Testis (tissue), 2 donors: ENCODE measurements at regions not wholly inside any gene's neighbourhood (a gene's known extent, or its start where the extent isn't known, plus 50 kb on each side); places are given as distances from the start of the nearest gene placed in this dataset.

Experiments used
- DNase-seq: peaks from one replicate; pipeline ENCODE4 v3.0.0-alpha.2; 2019
- H3K27ac ChIP-seq, 2 donors: fragments of 200-600 bp; sonication (generic); one replicate each; pipeline ENCODE4 v1.5.1; 2019
- H3K27me3 ChIP-seq: fragments of 200-600 bp; sonication (generic); one replicate; pipeline ENCODE4 v1.5.1; 2019
- H3K36me3 ChIP-seq: fragments of 200-600 bp; sonication (generic); one replicate; pipeline ENCODE4 v1.5.1; 2017; ENCODE audit warnings: low read depth; ENCODE audit errors: missing control alignments
- H3K4me1 ChIP-seq: fragments of 200-600 bp; sonication (generic); one replicate; pipeline ENCODE4 v1.5.1; 2019
- H3K4me3 ChIP-seq, 2 donors: fragments of 200-600 bp; sonication (generic); one replicate each; pipeline ENCODE4 v1.5.1; 2017 to 2019
- H3K9me3 ChIP-seq: fragments of 200-600 bp; sonication (generic); one replicate; pipeline ENCODE4 v1.5.1; 2017
- POLR2A ChIP-seq: fragments of 450-650 bp; IDR thresholded peaks from one replicate; pipeline ENCODE4 v1.6.1; 2017; ENCODE audit warnings: antibody characterized with exemption, mild to moderate bottlenecking, moderate library complexity
- WGBS, 2 donors: methylation state at CpG; one replicate each; pipeline ENCODE4 v1.1.5; 2018; 5-methylcytosine and 5-hydroxymethylcytosine counted together
- intact Hi-C: fragments of 100-400 bp; cut with DNase I; formaldehyde crosslinking; loops from one replicate; pipeline ENCODE4 v1.15.1; 2023; ENCODE audit warnings: low total_unique reads
- TF ChIP-seq, protein P1 (sequence below), 3 experiments: fragments of 450-650 bp in 2 of 3; fragments of 200-600 bp in 1 of 3; sonication (generic) in 1 of 3; IDR thresholded peaks; one replicate each; pipeline ENCODE4 v1.5.1; 2016 to 2019; ENCODE audit warnings: antibody characterized with exemption in 3 of 3, mild to moderate bottlenecking in 2 of 3, moderate library complexity in 1 of 3

- WGBS, 2 donors = 85% methylated on average over 3 of the region's 3 CpGs
- Histone ChIP-seq H3K36me3 (no peaks in the 10 kb centered on the region), H3K27ac (no peak overlapping the region), H3K4me1 (no peaks in the 10 kb centered on the region), H3K27me3 (no peaks in the 10 kb centered on the region), H3K9me3 (no peaks in the 10 kb centered on the region), H3K4me3 (no peak overlapping the region)
- DNase-seq = no peak
- no peak for TF ChIP-seq POLR2A
- TF ChIP-seq, protein P1, sequence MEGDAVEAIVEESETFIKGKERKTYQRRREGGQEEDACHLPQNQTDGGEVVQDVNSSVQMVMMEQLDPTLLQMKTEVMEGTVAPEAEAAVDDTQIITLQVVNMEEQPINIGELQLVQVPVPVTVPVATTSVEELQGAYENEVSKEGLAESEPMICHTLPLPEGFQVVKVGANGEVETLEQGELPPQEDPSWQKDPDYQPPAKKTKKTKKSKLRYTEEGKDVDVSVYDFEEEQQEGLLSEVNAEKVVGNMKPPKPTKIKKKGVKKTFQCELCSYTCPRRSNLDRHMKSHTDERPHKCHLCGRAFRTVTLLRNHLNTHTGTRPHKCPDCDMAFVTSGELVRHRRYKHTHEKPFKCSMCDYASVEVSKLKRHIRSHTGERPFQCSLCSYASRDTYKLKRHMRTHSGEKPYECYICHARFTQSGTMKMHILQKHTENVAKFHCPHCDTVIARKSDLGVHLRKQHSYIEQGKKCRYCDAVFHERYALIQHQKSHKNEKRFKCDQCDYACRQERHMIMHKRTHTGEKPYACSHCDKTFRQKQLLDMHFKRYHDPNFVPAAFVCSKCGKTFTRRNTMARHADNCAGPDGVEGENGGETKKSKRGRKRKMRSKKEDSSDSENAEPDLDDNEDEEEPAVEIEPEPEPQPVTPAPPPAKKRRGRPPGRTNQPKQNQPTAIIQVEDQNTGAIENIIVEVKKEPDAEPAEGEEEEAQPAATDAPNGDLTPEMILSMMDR (IDR thresholded peaks at IDR 0.05) = no peak
- intact Hi-C loops = no loop called here
These were observed 263.7 kb downstream of the COL12A1 start for GRCh38 chr6:74942130-74942529.

DNA sequence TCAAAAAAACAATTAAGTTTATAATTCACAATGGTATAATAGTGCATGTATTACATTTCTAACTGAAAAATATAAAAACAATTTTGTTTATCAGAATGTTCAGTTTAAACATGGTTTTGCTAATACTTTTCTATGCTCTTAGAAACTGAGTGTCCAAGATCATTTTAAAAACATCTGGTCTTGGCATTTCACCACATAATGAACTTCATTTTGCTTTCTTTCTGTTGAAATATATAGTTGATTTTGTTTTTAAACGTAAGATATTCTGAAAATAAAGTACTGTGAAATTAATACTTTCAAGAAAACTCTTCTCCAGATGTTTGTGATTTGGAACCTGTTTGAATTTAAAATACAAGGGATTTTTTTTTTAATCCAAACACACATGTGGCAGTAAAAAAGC lies 264.4 kb downstream of the COL12A1 start:
- no peaks in the 10 kb centered on the region for H3K9me3 ChIP-seq
- no peaks in the 10 kb centered on the region for H3K36me3 ChIP-seq
- H3K4me3 ChIP-seq = no peak overlapping the region
- WGBS, 2 donors = 55 to 59% methylated on average over 1 of the region's 1 CpG
- no peak for DNase-seq
- TF ChIP-seq POLR2A = no peak
- TF ChIP-seq, protein P1 (IDR thresholded peaks at IDR 0.05) = no peak
- H3K27me3 ChIP-seq = no peaks in the 10 kb centered on the region
- H3K27ac ChIP-seq = no peak overlapping the region
- intact Hi-C loops = no loop called here
- no peaks in the 10 kb centered on the region for H3K4me1 ChIP-seq

DNA sequence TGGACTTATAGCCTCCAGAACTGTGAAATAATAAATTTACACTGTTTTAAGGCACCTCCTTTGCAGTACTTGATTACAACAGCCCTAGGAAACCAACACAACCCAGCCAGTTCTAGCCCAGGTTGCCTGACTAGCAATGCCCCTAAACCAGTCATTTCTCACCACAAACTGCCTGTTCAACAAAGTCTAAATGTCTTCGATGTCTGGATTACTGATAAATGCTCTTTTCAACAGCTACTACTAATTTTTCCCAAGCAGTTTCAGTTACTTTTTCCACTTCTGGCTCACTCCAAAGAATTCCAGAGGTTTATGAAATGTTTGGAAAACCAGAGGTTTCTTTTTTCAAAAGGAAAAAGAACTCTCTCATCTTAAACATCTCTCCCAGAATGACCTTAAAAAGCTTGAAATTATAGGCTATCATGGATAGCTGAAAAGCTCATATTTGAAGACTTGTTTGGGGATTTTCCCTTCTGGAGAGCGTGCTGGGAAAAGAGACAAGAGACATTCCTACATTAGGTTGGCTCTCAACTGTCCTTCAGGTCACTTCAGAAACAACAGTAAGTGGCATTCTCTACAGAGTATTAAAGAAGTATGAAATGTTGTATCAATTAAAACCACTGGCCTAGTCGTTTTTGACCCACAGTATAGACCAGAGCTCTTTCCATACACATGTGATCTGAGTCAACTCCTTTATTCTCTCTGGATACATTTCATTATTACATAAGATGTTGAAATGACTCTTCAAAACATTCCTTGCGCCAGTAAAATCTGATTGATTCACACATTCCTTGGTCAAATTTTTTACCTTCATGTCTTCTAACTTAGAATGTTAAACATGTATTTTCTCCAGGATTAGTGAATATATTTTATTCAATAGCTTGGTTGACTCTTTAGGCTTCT lies 265.9 kb downstream of the COL12A1 start:
- no peaks in the 10 kb centered on the region for H3K9me3 ChIP-seq
- no peak for DNase-seq
- 79 to 85% methylated on average over 4 of the region's 4 CpGs for WGBS, 2 donors
- no peaks in the 10 kb centered on the region for H3K36me3 ChIP-seq
- no peak overlapping the region for H3K4me3 ChIP-seq
- intact Hi-C loops = no loop called here
- H3K27ac ChIP-seq = no peak overlapping the region
- H3K4me1 ChIP-seq = no peaks in the 10 kb centered on the region
- TF ChIP-seq POLR2A = no peak
- TF ChIP-seq, protein P1 (IDR thresholded peaks at IDR 0.05) = no peak
- no peaks in the 10 kb centered on the region for H3K27me3 ChIP-seq

DNA sequence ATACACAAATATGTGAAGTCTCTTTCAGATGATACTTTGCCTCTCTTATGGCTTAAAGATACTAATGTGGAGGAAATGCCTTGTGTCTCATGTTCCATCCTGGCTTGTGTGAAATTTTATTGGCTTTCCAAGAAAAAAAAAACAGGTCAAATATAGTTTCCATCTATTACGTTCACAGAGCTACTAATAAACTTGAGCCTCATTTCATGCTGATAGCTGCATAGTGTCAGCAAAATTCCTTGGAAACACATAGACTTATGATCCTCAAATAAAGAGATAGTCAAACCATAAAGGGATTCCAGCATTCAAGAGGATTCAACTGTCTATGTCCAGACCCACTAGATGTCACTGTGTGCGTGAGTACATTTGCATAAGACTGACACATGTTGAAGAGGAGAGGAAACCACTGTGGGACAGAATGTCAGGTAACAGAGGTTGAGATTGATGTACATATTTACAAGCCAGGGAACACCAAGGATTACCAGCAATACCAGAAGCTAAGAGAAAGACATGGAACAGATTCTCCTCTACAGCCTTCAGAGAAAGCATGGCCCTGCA lies 266.6 kb downstream of the COL12A1 start:
- no peak for TF ChIP-seq POLR2A
- TF ChIP-seq, protein P1 (IDR thresholded peaks at IDR 0.05) = no peak
- H3K4me1 ChIP-seq = no peaks in the 10 kb centered on the region
- DNase-seq = no peak
- H3K27me3 ChIP-seq = no peaks in the 10 kb centered on the region
- no peak overlapping the region for H3K4me3 ChIP-seq
- no peaks in the 10 kb centered on the region for H3K9me3 ChIP-seq
- WGBS, 2 donors = 69 to 78% methylated on average over 2 of the region's 2 CpGs
- intact Hi-C loops = no loop called here
- no peaks in the 10 kb centered on the region for H3K36me3 ChIP-seq
- H3K27ac ChIP-seq = no peak overlapping the region
